ENCODE measurements at regions not wholly inside any gene's neighbourhood (a gene's known extent, or its start where the extent isn't known, plus 50 kb on each side); places are given as distances from the start of the nearest gene placed in this dataset.

DNA sequence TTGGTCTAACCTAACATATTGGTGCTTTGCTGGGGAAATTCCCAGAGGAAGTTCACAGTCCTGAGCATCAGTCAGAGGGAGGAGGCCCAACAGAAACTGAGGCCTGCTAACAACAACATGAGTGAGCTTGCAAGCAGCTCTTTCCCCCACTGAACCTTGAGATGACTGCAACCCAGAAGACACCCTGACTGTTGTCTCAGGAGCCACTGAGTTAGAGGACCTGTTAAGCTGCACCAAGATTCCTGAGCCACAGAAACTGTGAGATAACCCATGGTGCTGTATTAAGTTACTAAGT lies 193.2 kb upstream of the UBL3 start:
- ATAC-seq (no peak), DNase-seq (ENCODE audit: low read depth, low spot score) (no peak)
- no peaks in the 10 kb centered on the region for H3K36me3 ChIP-seq (ENCODE audit: control insufficient read depth, insufficient read depth, low read length)
- BruUV-seq (replicated peaks): no TSS peak
- no peaks in the 10 kb centered on the region for H3K9me3 ChIP-seq (ENCODE audit: control insufficient read depth, insufficient read depth, low read depth, low read length)
- in situ Hi-C loops (cut with HindIII; ENCODE audit: low pct_unique_long_range_greater_than_20kb, low sequenced_read_pairs): no loop called here
- H3K4me3 ChIP-seq (ENCODE audit: low read depth in 2 of 2, low read length in 2 of 2): no peak overlapping the region
- H3K4me1 ChIP-seq (ENCODE audit: control insufficient read depth, insufficient read depth, low read length): no peaks in the 10 kb centered on the region
- H3K27ac ChIP-seq (ENCODE audit: low read length): no peak overlapping the region
- ChIA-PET CTCF (no interaction called here), POLR2A (no interaction called here)
- intact Hi-C loops (cut with micrococcal nuclease; ENCODE audit: unreplicated experiment): no loop called here
- TF ChIP-seq SIN3A (IDR thresholded peaks at IDR 0.05; ENCODE audit: borderline replicate concordance, insufficient read depth, low read depth, low read length): no peak
- TF ChIP-seq, protein P1, sequence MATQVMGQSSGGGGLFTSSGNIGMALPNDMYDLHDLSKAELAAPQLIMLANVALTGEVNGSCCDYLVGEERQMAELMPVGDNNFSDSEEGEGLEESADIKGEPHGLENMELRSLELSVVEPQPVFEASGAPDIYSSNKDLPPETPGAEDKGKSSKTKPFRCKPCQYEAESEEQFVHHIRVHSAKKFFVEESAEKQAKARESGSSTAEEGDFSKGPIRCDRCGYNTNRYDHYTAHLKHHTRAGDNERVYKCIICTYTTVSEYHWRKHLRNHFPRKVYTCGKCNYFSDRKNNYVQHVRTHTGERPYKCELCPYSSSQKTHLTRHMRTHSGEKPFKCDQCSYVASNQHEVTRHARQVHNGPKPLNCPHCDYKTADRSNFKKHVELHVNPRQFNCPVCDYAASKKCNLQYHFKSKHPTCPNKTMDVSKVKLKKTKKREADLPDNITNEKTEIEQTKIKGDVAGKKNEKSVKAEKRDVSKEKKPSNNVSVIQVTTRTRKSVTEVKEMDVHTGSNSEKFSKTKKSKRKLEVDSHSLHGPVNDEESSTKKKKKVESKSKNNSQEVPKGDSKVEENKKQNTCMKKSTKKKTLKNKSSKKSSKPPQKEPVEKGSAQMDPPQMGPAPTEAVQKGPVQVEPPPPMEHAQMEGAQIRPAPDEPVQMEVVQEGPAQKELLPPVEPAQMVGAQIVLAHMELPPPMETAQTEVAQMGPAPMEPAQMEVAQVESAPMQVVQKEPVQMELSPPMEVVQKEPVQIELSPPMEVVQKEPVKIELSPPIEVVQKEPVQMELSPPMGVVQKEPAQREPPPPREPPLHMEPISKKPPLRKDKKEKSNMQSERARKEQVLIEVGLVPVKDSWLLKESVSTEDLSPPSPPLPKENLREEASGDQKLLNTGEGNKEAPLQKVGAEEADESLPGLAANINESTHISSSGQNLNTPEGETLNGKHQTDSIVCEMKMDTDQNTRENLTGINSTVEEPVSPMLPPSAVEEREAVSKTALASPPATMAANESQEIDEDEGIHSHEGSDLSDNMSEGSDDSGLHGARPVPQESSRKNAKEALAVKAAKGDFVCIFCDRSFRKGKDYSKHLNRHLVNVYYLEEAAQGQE (IDR thresholded peaks at IDR 0.05; ENCODE audit: insufficient read depth in 1 of 2, low read depth in 2 of 2, low read length in 1 of 2): no peak
- no peak for TF ChIP-seq POLR2AphosphoS5 (IDR thresholded peaks at IDR 0.05; ENCODE audit: low read depth, low read length)
- no peak for TF ChIP-seq TCF7L2 (IDR thresholded peaks at IDR 0.05; ENCODE audit: low read depth, low read length)
- TF ChIP-seq, protein P2, sequence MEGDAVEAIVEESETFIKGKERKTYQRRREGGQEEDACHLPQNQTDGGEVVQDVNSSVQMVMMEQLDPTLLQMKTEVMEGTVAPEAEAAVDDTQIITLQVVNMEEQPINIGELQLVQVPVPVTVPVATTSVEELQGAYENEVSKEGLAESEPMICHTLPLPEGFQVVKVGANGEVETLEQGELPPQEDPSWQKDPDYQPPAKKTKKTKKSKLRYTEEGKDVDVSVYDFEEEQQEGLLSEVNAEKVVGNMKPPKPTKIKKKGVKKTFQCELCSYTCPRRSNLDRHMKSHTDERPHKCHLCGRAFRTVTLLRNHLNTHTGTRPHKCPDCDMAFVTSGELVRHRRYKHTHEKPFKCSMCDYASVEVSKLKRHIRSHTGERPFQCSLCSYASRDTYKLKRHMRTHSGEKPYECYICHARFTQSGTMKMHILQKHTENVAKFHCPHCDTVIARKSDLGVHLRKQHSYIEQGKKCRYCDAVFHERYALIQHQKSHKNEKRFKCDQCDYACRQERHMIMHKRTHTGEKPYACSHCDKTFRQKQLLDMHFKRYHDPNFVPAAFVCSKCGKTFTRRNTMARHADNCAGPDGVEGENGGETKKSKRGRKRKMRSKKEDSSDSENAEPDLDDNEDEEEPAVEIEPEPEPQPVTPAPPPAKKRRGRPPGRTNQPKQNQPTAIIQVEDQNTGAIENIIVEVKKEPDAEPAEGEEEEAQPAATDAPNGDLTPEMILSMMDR (IDR thresholded peaks at IDR 0.05): no peak
- H3K27me3 ChIP-seq (ENCODE audit: control insufficient read depth, insufficient read depth, low read length): no peaks in the 10 kb centered on the region

DNA sequence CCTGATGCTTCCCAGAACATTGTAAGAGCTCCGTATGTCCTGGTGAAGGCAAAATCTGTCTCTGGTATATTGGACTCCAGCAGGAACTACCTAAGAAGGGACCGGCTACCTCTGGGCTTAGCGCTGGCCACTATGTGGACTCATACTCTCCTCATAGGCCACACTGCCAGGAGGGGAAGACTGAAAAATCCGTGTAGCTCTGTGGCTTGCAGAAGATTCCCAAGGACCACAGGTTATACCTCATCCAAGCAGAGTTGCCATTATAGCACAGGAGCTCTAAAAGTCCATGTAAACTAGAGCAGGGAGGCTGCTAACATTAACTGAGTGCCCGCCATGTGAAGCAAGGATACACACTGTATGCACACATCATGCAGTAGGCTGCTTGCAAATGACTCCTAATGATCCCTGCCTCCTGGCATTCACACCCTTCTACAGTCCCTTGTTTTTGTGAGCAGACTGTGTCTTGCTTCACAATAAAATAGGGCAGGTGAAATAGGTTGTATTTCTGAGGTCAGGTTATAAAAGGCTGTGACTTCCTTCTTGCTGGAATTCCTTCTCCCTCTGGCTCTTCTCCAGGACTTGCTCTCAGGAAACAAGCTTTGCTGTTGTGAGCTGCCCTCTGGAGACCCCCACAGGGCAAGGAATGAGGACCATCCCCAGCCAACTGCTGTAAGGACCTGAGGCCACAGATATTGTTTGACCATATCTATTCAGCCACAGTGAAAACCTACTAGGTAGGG lies 192.6 kb upstream of the UBL3 start:
- ATAC-seq (no peak), DNase-seq (ENCODE audit: low read depth, low spot score) (no peak)
- in situ Hi-C loops (cut with HindIII; ENCODE audit: low pct_unique_long_range_greater_than_20kb, low sequenced_read_pairs): no loop called here
- ChIA-PET CTCF (no interaction called here), POLR2A (no interaction called here)
- Histone ChIP-seq H3K27me3 (ENCODE audit: control insufficient read depth, insufficient read depth, low read length) (no peaks in the 10 kb centered on the region), H3K27ac (ENCODE audit: low read length) (no peak overlapping the region), H3K4me3 (ENCODE audit: low read depth in 2 of 2, low read length in 2 of 2) (no peak overlapping the region), H3K9me3 (ENCODE audit: control insufficient read depth, insufficient read depth, low read depth, low read length) (no peaks in the 10 kb centered on the region), H3K4me1 (ENCODE audit: control insufficient read depth, insufficient read depth, low read length) (no peaks in the 10 kb centered on the region), H3K36me3 (ENCODE audit: control insufficient read depth, insufficient read depth, low read length) (no peaks in the 10 kb centered on the region)
- TF ChIP-seq, protein P2 (IDR thresholded peaks at IDR 0.05): no peak
- TF ChIP-seq, protein P1 (IDR thresholded peaks at IDR 0.05; ENCODE audit: insufficient read depth in 1 of 2, low read depth in 2 of 2, low read length in 1 of 2): no peak
- intact Hi-C loops (cut with micrococcal nuclease; ENCODE audit: unreplicated experiment): no loop called here
- no TSS peak for BruUV-seq (replicated peaks)
